OCI-LY7 (cell line): ENCODE measurements at regions not wholly inside any gene's neighbourhood (a gene's known extent, or its start where the extent isn't known, plus 50 kb on each side); places are given as distances from the start of the nearest gene placed in this dataset.

Source experiments
- CTCF ChIP-seq: fragments of 200-600 bp; sonication (generic); conservative IDR thresholded peaks from 2 replicates; pipeline ENCODE4 v1.5.1; 2014; ENCODE audit warnings: mild to moderate bottlenecking, antibody characterized with exemption, low read length, moderate library complexity, mixed read lengths
- EZH2phosphoT487 ChIP-seq: fragments of 200-600 bp; sonication (generic); IDR thresholded peaks from 2 replicates; pipeline ENCODE4 v1.6.1; 2018; ENCODE audit warnings: low read depth, borderline replicate concordance, mild to moderate bottlenecking, mixed run types, antibody characterized with exemption, low read length, moderate library complexity, mixed read lengths

GRCh38 chr1:57485643-57486042 lies 61.8 kb upstream of the DAB1 start:
- no peak for TF ChIP-seq EZH2phosphoT487
- TF ChIP-seq CTCF, result no peak
